Gastrocnemius medialis (tissue), 4 donors: ENCODE measurements at regions not wholly inside any gene's neighbourhood (a gene's known extent, or its start where the extent isn't known, plus 50 kb on each side); places are given as distances from the start of the nearest gene placed in this dataset.

Experiments used
- ATAC-seq, 2 donors: fragments of 150-250 bp; one replicate each; pipeline ENCODE4 v1.9.1; 2016
- DNase-seq, 2 donors: peaks; one replicate each; pipeline ENCODE4 v3.0.0-alpha.2; 2019
- H3K27ac ChIP-seq, 4 donors: fragments of 200-600 bp; sonication (generic); 1 replicate in 1 of 4; 2 replicates in 3 of 4; pipeline ENCODE4 v1.5.1; 2016 to 2018; ENCODE audit warnings: mild to moderate bottlenecking in 2 of 4, moderate library complexity in 1 of 4
- H3K27me3 ChIP-seq, 3 donors: fragments of 200-600 bp; sonication (generic) in 2 of 3; 1 replicate in 1 of 3; 2 replicates in 2 of 3; pipeline versions ENCODE4 v1.5.1 to v1.6.0; 2016 to 2019; ENCODE audit warnings: mild to moderate bottlenecking in 1 of 3, moderate library complexity in 1 of 3
- H3K36me3 ChIP-seq, 2 donors: fragments of 200-600 bp; sonication (generic) in 1 of 2; one replicate each; pipeline ENCODE4 v1.5.1; 2017 to 2018
- H3K4me1 ChIP-seq, 2 donors: fragments of 200-600 bp; sonication (generic) in 1 of 2; one replicate each; pipeline ENCODE4 v1.5.1; 2016 to 2017; ENCODE audit warnings: mild to moderate bottlenecking in 2 of 2
- H3K4me3 ChIP-seq, 4 donors: fragments of 200-600 bp; sonication (generic) in 3 of 4; 1 replicate in 1 of 4; 2 replicates in 3 of 4; pipeline ENCODE4 v1.5.1; 2016 to 2019; ENCODE audit warnings: mild to moderate bottlenecking in 2 of 4
- H3K9me3 ChIP-seq, 3 donors: fragments of 200-600 bp; sonication (generic) in 2 of 3; 1 replicate in 1 of 3; 2 replicates in 2 of 3; pipeline ENCODE4 v1.5.1; 2016 to 2019
- CTCF ChIP-seq, 5 experiments: fragments of 450-650 bp in 3 of 5; fragments of 200-600 bp in 2 of 5; sonication (generic) in 2 of 5; IDR thresholded peaks in 4 of 5; conservative IDR thresholded peaks in 1 of 5; 1 replicate in 4 of 5; 2 replicates in 1 of 5; pipeline ENCODE4 v1.5.1; 2016 to 2019; ENCODE audit warnings: antibody characterized with exemption in 5 of 5, mild to moderate bottlenecking in 3 of 5, moderate library complexity in 3 of 5
- POLR2A ChIP-seq, 2 donors: fragments of 450-650 bp; IDR thresholded peaks; one replicate each; pipeline ENCODE4 v1.6.1; 2017; ENCODE audit warnings: antibody characterized with exemption in 2 of 2, mild to moderate bottlenecking in 2 of 2, moderate library complexity in 2 of 2
- in situ Hi-C, 4 donors: fragments of 200-750 bp; cut with MboI; loops; one replicate each; pipeline versions ENCODE4 v1.15.0 to v1.8.0; 2017; ENCODE audit warnings: low sequenced_read_pairs in 4 of 4
- intact Hi-C: fragments of 100-400 bp; cut with DNase I; formaldehyde crosslinking; loops from one replicate; pipeline ENCODE4 v1.15.1; 2023; ENCODE audit warnings: low total_unique reads

DNA sequence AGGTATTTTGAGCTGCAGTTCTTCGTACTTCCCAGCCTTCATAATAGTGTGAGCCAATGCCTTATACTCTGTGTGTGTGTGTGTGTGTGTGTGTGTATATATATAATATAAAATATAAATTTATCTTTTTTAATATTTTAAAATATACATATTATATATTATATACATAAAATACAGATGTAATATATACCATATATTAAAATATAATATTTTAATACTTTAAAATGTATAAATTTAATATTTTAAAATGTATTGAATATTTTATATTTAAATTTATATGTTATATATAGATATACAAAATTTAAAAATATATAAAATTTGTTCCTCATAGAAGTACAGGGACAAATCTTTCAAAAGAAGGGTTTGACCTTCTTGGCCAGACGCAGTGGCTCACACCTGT is 53.7 kb upstream of the CARD18 start:
- no peak for DNase-seq
- H3K4me3 ChIP-seq = no peak overlapping the region
- H3K9me3 ChIP-seq = no peaks in the 10 kb centered on the region
- H3K27me3 ChIP-seq = no peaks in the 10 kb centered on the region
- in situ Hi-C loops (no loop called here), intact Hi-C loops (no loop called here)
- no peak for ATAC-seq
- TF ChIP-seq POLR2A (IDR thresholded peaks at IDR 0.05) (no peak), CTCF (IDR thresholded peaks at IDR 0.05 in 4 of 5, conservative IDR thresholded peaks at IDR 0.05 in 1 of 5) (no peak)
- H3K36me3 ChIP-seq = no peaks in the 10 kb centered on the region
- H3K27ac ChIP-seq = no peak overlapping the region
- H3K4me1 ChIP-seq = no peaks in the 10 kb centered on the region

DNA sequence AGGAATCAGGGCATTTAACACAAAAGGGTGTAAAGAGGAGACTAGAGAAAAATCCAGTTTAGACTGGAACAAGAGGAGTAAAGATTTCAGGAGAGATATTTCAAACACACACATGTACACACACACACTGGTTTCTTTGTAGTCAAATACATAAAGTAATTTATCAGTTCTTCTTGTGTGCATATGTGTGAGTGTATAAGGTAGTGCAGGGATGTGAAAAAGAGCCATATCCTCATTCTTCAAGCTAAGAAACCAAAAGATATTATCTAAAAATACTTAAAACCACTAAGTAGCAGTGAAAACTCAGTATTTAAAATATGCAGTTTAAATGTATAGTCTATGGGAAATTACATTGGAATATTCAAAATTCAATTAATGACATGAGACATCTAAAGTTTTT is 52.5 kb upstream of the CARD18 start:
- intact Hi-C loops = no loop called here
- in situ Hi-C loops = no loop called here
- H3K36me3 ChIP-seq = no peaks in the 10 kb centered on the region
- H3K27me3 ChIP-seq = no peaks in the 10 kb centered on the region
- TF ChIP-seq CTCF (IDR thresholded peaks at IDR 0.05 in 4 of 5, conservative IDR thresholded peaks at IDR 0.05 in 1 of 5) (no peak), POLR2A (IDR thresholded peaks at IDR 0.05) (no peak)
- DNase-seq = no peak
- no peak overlapping the region for H3K4me3 ChIP-seq
- H3K9me3 ChIP-seq = no peaks in the 10 kb centered on the region
- no peak overlapping the region for H3K27ac ChIP-seq
- ATAC-seq = no peak
- H3K4me1 ChIP-seq = no peaks in the 10 kb centered on the region

- no peak for TF ChIP-seq POLR2A (IDR thresholded peaks at IDR 0.05)
- no peak for TF ChIP-seq CTCF (IDR thresholded peaks at IDR 0.05 in 4 of 5, conservative IDR thresholded peaks at IDR 0.05 in 1 of 5)
- Histone ChIP-seq H3K4me3 (no peak overlapping the region), H3K9me3 (no peaks in the 10 kb centered on the region), H3K27ac (no peak overlapping the region), H3K4me1 (no peaks in the 10 kb centered on the region), H3K27me3 (no peaks in the 10 kb centered on the region), H3K36me3 (no peaks in the 10 kb centered on the region)
- no peak for DNase-seq
- intact Hi-C loops = no loop called here
- in situ Hi-C loops = no loop called here
- ATAC-seq = no peak
Observed at GRCh38 chr11:105189581-105189980, 50.0 kb upstream of the CARD18 start.
